ENCODE measurements at regions not wholly inside any gene's neighbourhood (a gene's known extent, or its start where the extent isn't known, plus 50 kb on each side); places are given as distances from the start of the nearest gene placed in this dataset.

DNA sequence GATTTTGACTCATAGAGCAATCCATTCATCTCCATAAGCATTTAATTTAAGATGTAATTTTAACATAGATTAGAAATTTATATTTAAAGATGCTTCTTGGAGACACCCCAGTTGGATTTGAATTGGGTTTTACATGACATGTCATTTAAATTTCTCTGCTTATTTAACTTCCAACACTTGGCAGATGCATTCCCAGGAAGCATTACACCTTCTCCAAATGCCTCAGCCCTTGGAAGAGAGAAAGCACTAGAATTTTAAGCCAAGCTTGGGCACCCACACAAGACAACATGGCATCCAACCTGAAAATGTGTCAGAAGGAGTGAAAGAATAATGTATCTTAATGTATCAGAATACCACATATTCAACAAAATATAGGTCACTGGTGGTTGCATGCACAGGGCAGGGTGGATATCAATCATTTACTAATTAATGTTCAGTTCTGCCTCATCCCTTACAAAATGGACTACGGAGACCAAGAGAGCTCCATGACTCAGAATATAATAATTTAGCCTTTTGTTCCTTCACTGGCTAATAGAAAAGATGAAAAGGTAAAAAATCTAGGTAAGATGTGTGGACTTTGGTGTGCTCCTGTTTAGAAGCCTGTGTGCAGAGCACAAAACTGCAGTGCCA is 541.7 kb upstream of the SORCS1 start:
- no peak overlapping the region for H3K27ac ChIP-seq (ENCODE audit: low read depth)
- Mint-ChIP-seq H3K27ac (no peak overlapping the region), H3K9me3 (no peaks in the 10 kb centered on the region), H3K36me3 (ENCODE audit: low read depth) (no peaks in the 10 kb centered on the region), H3K4me3 (no peak overlapping the region), H3K27me3 (ENCODE audit: insufficient read depth, low read depth, poor library complexity) (peaks cover 2% of the 10 kb centered on the region), H3K4me1 (no peaks in the 10 kb centered on the region)
- H3K4me1 ChIP-seq (ENCODE audit: insufficient read depth), result no peaks in the 10 kb centered on the region
- no peak overlapping the region for H2AFZ ChIP-seq
- no peak overlapping the region for H3K4me2 ChIP-seq
- H4K20me1 ChIP-seq (replicated peaks; ENCODE audit: insufficient read depth), result no peaks in the 10 kb centered on the region
- H3K4me3 ChIP-seq, result no peak overlapping the region
- TF ChIP-seq ZNF331 (CRISPR knock-in tag; IDR thresholded peaks at IDR 0.05; ENCODE audit: low read depth) (no peak), POLR2AphosphoS5 (IDR thresholded peaks at IDR 0.05; ENCODE audit: low read depth) (no peak), JUNB (IDR thresholded peaks at IDR 0.05; ENCODE audit: unreplicated experiment) (no peak), STAT1 (IDR thresholded peaks at IDR 0.05; ENCODE audit: unreplicated experiment) (no peak), EZH2phosphoT487 (IDR thresholded peaks at IDR 0.05; ENCODE audit: unreplicated experiment) (no peak), CREB1 (CRISPR knock-in tag; IDR thresholded peaks at IDR 0.05; ENCODE audit: low read depth) (no peak)
- TF ChIP-seq, protein P1, sequence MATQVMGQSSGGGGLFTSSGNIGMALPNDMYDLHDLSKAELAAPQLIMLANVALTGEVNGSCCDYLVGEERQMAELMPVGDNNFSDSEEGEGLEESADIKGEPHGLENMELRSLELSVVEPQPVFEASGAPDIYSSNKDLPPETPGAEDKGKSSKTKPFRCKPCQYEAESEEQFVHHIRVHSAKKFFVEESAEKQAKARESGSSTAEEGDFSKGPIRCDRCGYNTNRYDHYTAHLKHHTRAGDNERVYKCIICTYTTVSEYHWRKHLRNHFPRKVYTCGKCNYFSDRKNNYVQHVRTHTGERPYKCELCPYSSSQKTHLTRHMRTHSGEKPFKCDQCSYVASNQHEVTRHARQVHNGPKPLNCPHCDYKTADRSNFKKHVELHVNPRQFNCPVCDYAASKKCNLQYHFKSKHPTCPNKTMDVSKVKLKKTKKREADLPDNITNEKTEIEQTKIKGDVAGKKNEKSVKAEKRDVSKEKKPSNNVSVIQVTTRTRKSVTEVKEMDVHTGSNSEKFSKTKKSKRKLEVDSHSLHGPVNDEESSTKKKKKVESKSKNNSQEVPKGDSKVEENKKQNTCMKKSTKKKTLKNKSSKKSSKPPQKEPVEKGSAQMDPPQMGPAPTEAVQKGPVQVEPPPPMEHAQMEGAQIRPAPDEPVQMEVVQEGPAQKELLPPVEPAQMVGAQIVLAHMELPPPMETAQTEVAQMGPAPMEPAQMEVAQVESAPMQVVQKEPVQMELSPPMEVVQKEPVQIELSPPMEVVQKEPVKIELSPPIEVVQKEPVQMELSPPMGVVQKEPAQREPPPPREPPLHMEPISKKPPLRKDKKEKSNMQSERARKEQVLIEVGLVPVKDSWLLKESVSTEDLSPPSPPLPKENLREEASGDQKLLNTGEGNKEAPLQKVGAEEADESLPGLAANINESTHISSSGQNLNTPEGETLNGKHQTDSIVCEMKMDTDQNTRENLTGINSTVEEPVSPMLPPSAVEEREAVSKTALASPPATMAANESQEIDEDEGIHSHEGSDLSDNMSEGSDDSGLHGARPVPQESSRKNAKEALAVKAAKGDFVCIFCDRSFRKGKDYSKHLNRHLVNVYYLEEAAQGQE (IDR thresholded peaks at IDR 0.05; ENCODE audit: unreplicated experiment), result no peak
- TF ChIP-seq, protein P2, sequence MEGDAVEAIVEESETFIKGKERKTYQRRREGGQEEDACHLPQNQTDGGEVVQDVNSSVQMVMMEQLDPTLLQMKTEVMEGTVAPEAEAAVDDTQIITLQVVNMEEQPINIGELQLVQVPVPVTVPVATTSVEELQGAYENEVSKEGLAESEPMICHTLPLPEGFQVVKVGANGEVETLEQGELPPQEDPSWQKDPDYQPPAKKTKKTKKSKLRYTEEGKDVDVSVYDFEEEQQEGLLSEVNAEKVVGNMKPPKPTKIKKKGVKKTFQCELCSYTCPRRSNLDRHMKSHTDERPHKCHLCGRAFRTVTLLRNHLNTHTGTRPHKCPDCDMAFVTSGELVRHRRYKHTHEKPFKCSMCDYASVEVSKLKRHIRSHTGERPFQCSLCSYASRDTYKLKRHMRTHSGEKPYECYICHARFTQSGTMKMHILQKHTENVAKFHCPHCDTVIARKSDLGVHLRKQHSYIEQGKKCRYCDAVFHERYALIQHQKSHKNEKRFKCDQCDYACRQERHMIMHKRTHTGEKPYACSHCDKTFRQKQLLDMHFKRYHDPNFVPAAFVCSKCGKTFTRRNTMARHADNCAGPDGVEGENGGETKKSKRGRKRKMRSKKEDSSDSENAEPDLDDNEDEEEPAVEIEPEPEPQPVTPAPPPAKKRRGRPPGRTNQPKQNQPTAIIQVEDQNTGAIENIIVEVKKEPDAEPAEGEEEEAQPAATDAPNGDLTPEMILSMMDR (conservative IDR thresholded peaks at IDR 0.05; ENCODE audit: low read depth in 2 of 2), result no peak
- TF ChIP-seq, protein P3, sequence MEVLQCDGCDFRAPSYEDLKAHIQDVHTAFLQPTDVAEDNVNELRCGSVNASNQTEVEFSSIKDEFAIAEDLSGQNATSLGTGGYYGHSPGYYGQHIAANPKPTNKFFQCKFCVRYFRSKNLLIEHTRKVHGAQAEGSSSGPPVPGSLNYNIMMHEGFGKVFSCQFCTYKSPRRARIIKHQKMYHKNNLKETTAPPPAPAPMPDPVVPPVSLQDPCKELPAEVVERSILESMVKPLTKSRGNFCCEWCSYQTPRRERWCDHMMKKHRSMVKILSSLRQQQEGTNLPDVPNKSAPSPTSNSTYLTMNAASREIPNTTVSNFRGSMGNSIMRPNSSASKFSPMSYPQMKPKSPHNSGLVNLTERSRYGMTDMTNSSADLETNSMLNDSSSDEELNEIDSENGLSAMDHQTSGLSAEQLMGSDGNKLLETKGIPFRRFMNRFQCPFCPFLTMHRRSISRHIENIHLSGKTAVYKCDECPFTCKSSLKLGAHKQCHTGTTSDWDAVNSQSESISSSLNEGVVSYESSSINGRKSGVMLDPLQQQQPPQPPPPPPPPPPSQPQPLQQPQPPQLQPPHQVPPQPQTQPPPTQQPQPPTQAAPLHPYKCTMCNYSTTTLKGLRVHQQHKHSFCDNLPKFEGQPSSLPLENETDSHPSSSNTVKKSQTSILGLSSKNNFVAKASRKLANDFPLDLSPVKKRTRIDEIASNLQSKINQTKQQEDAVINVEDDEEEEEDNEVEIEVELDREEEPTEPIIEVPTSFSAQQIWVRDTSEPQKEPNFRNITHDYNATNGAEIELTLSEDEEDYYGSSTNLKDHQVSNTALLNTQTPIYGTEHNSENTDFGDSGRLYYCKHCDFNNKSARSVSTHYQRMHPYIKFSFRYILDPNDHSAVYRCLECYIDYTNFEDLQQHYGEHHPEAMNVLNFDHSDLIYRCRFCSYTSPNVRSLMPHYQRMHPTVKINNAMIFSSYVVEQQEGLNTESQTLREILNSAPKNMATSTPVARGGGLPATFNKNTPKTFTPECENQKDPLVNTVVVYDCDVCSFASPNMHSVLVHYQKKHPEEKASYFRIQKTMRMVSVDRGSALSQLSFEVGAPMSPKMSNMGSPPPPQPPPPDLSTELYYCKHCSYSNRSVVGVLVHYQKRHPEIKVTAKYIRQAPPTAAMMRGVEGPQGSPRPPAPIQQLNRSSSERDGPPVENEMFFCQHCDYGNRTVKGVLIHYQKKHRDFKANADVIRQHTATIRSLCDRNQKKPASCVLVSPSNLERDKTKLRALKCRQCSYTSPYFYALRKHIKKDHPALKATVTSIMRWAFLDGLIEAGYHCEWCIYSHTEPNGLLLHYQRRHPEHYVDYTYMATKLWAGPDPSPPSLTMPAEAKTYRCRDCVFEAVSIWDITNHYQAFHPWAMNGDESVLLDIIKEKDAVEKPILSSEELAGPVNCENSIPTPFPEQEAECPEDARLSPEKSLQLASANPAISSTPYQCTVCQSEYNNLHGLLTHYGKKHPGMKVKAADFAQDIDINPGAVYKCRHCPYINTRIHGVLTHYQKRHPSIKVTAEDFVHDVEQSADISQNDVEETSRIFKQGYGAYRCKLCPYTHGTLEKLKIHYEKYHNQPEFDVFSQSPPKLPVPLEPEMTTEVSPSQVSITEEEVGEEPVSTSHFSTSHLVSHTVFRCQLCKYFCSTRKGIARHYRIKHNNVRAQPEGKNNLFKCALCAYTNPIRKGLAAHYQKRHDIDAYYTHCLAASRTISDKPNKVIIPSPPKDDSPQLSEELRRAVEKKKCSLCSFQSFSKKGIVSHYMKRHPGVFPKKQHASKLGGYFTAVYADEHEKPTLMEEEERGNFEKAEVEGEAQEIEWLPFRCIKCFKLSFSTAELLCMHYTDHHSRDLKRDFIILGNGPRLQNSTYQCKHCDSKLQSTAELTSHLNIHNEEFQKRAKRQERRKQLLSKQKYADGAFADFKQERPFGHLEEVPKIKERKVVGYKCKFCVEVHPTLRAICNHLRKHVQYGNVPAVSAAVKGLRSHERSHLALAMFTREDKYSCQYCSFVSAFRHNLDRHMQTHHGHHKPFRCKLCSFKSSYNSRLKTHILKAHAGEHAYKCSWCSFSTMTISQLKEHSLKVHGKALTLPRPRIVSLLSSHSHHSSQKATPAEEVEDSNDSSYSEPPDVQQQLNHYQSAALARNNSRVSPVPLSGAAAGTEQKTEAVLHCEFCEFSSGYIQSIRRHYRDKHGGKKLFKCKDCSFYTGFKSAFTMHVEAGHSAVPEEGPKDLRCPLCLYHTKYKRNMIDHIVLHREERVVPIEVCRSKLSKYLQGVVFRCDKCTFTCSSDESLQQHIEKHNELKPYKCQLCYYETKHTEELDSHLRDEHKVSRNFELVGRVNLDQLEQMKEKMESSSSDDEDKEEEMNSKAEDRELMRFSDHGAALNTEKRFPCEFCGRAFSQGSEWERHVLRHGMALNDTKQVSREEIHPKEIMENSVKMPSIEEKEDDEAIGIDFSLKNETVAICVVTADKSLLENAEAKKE (CRISPR knock-in tag; IDR thresholded peaks at IDR 0.05), result no peak
- TF ChIP-seq, protein P4, sequence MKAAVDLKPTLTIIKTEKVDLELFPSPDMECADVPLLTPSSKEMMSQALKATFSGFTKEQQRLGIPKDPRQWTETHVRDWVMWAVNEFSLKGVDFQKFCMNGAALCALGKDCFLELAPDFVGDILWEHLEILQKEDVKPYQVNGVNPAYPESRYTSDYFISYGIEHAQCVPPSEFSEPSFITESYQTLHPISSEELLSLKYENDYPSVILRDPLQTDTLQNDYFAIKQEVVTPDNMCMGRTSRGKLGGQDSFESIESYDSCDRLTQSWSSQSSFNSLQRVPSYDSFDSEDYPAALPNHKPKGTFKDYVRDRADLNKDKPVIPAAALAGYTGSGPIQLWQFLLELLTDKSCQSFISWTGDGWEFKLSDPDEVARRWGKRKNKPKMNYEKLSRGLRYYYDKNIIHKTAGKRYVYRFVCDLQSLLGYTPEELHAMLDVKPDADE (IDR thresholded peaks at IDR 0.05), result no peak
- H3K36me3 ChIP-seq (ENCODE audit: insufficient read depth), result no peaks in the 10 kb centered on the region
- ATAC-seq (no peak), DNase-seq (ENCODE audit: low spot score) (no peak)
- no peaks in the 10 kb centered on the region for H3K27me3 ChIP-seq (ENCODE audit: insufficient read depth)
- H3F3A ChIP-seq (replicated peaks; ENCODE audit: low read depth), result no peaks in the 10 kb centered on the region
- H3K9me2 ChIP-seq (ENCODE audit: insufficient read depth), result no peaks in the 10 kb centered on the region
- H3K79me2 ChIP-seq (replicated peaks; ENCODE audit: insufficient read depth), result no peaks in the 10 kb centered on the region

Measured in GM23338 (cell line).